Tibial nerve (tissue), 4 donors: ENCODE measurements at regions not wholly inside any gene's neighbourhood (a gene's known extent, or its start where the extent isn't known, plus 50 kb on each side); places are given as distances from the start of the nearest gene placed in this dataset.

Source experiments
- DNase-seq, 2 donors: peaks; one replicate each; pipeline ENCODE4 v3.0.0-alpha.2; 2019; ENCODE audit warnings: low spot score in 2 of 2
- H3K27ac ChIP-seq, 4 donors: fragments of 200-600 bp; sonication (generic) in 3 of 4; one replicate each; pipeline ENCODE4 v1.5.1; 2017 to 2019; ENCODE audit warnings: mild to moderate bottlenecking in 1 of 4
- H3K27me3 ChIP-seq, 2 donors: fragments of 200-600 bp; sonication (generic) in 1 of 2; one replicate each; pipeline versions ENCODE4 v1.5.1 to v1.6.0; 2017 to 2019
- H3K36me3 ChIP-seq, 3 donors: fragments of 200-600 bp; sonication (generic); one replicate each; pipeline ENCODE4 v1.5.1; 2018 to 2019
- H3K4me1 ChIP-seq, 4 donors: fragments of 200-600 bp; sonication (generic) in 3 of 4; one replicate each; pipeline ENCODE4 v1.5.1; 2017 to 2019
- H3K4me3 ChIP-seq, 4 donors: fragments of 200-600 bp; sonication (generic) in 3 of 4; one replicate each; pipeline ENCODE4 v1.5.1; 2017 to 2019; ENCODE audit warnings: mild to moderate bottlenecking in 1 of 4, moderate library complexity in 1 of 4
- H3K9me3 ChIP-seq, 4 donors: fragments of 200-600 bp; sonication (generic) in 3 of 4; one replicate each; pipeline ENCODE4 v1.5.1; 2017 to 2019
- CTCF ChIP-seq, 5 experiments: fragments of 200-600 bp in 3 of 5; fragments of 450-650 bp in 2 of 5; sonication (generic) in 3 of 5; IDR thresholded peaks; one replicate each; pipeline ENCODE4 v1.5.1; 2016 to 2019; ENCODE audit warnings: antibody characterized with exemption in 5 of 5, mild to moderate bottlenecking in 3 of 5, moderate library complexity in 2 of 5
- EP300 ChIP-seq, 2 donors: sonication (generic); formaldehyde crosslinking; IDR thresholded peaks; one replicate each; pipeline ENCODE4 v1.6.1; 2017; ENCODE audit warnings: antibody characterized with exemption in 2 of 2, mild to moderate bottlenecking in 1 of 2
- POLR2A ChIP-seq, 2 donors: fragments of 450-650 bp; IDR thresholded peaks; one replicate each; pipeline ENCODE4 v1.6.1; 2017; ENCODE audit warnings: antibody characterized with exemption in 2 of 2, mild to moderate bottlenecking in 2 of 2, moderate library complexity in 2 of 2
- WGBS, 2 donors: methylation state at CpG; one replicate each; pipeline ENCODE4 v1.1.5; 2018; 5-methylcytosine and 5-hydroxymethylcytosine counted together

DNA sequence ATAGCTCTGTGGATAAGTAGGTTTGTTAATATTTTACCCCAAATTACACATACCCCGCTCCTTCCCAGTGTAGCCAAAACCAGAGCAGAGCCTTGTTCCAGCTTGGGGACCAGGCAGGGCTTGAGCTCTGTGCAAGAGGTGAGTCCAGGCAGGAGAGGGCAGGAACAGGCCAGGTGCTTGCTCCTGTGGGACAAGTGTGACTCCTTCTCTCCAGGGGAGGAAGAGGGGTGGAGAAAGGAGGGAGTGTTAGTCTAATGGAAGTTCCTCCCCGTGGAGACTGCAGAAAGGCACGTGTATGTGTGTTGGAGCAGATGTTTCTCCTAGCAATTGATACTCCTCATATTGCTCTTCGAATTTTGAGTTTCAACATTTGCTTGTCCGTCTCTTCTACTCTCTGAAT lies 201.0 kb downstream of the FGF9 start:
- Histone ChIP-seq H3K27ac (no peak overlapping the region), H3K9me3 (no peaks in the 10 kb centered on the region), H3K36me3 (no peaks in the 10 kb centered on the region), H3K4me3 (no peak overlapping the region), H3K4me1 (no peaks in the 10 kb centered on the region), H3K27me3 (no peaks in the 10 kb centered on the region)
- no peak for TF ChIP-seq CTCF (IDR thresholded peaks at IDR 0.05)
- no peak for TF ChIP-seq POLR2A (IDR thresholded peaks at IDR 0.05)
- TF ChIP-seq EP300 (IDR thresholded peaks at IDR 0.05), result no peak
- WGBS, 2 donors, result 78 to 85% methylated on average over 5 of the region's 5 CpGs
- no peak for DNase-seq

GRCh38 chr13:21872795-21873194 lies 201.9 kb downstream of the FGF9 start:
- WGBS, 2 donors, result 59 to 64% methylated on average over 5 of the region's 5 CpGs
- Histone ChIP-seq H3K27ac (no peak overlapping the region), H3K9me3 (no peaks in the 10 kb centered on the region), H3K27me3 (no peaks in the 10 kb centered on the region), H3K4me1 (no peaks in the 10 kb centered on the region), H3K36me3 (no peaks in the 10 kb centered on the region), H3K4me3 (no peak overlapping the region)
- TF ChIP-seq EP300 (IDR thresholded peaks at IDR 0.05) (no peak), POLR2A (IDR thresholded peaks at IDR 0.05) (no peak), CTCF (IDR thresholded peaks at IDR 0.05) (no peak)
- no peak for DNase-seq

GRCh38 chr13:21875116-21875515 lies 204.2 kb downstream of the FGF9 start:
- DNase-seq, result no peak
- TF ChIP-seq POLR2A (IDR thresholded peaks at IDR 0.05), result no peak
- no peak for TF ChIP-seq EP300 (IDR thresholded peaks at IDR 0.05)
- no peak for TF ChIP-seq CTCF (IDR thresholded peaks at IDR 0.05)

DNA sequence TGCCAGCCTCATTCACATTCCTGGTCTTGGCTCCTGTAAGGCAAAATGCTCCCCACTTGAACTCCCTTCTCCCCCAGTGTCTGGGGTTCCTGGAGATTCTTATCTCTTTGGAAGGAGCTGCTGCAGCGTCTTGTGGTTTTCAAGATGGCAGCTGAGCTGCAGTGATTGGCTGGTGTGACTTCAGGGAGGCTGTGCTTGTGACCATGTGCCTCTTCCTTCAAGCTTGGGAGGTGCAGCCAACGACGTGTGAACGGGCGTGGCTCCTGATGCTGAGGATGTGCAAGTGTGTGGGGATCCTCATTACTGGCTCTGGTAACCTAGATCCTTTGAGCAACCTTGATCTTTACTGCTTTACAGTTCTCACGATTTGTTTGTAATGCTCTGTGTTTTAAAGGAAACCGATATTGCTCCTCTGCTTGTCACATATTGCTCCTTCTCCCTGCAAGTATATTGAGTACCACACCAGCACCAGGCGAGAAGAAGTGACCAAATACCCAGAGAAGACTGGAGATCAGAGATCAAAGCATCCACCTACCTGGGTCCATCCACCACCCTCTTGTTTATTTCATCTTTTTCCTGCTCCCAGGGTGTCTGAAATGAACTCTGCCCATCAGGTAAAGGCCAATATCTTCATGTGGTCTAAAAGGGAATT lies 208.5 kb downstream of the FGF9 start:
- Histone ChIP-seq H3K4me1 (no peaks in the 10 kb centered on the region), H3K27me3 (no peaks in the 10 kb centered on the region), H3K36me3 (no peaks in the 10 kb centered on the region), H3K4me3 (no peak overlapping the region), H3K27ac (no peak overlapping the region), H3K9me3 (no peaks in the 10 kb centered on the region)
- DNase-seq, result no peak
- no peak for TF ChIP-seq POLR2A (IDR thresholded peaks at IDR 0.05)
- TF ChIP-seq CTCF (IDR thresholded peaks at IDR 0.05), result no peak
- TF ChIP-seq EP300 (IDR thresholded peaks at IDR 0.05), result no peak
- 86 to 92% methylated on average over 8 of the region's 8 CpGs for WGBS, 2 donors

More at GRCh38 chr13:21875116-21875515, 204.2 kb downstream of the FGF9 start:
- H3K4me3 ChIP-seq, result no peak overlapping the region
- H3K27ac ChIP-seq, result no peak overlapping the region
- H3K9me3 ChIP-seq, result no peaks in the 10 kb centered on the region
- H3K4me1 ChIP-seq, result no peaks in the 10 kb centered on the region
- no peaks in the 10 kb centered on the region for H3K27me3 ChIP-seq
- WGBS, 2 donors, result 52% methylated on average over 9 of the region's 9 CpGs
- no peaks in the 10 kb centered on the region for H3K36me3 ChIP-seq

GRCh38 chr13:21882766-21883165 lies 211.9 kb downstream of the FGF9 start:
- TF ChIP-seq EP300 (IDR thresholded peaks at IDR 0.05) (no peak), POLR2A (IDR thresholded peaks at IDR 0.05) (no peak), CTCF (IDR thresholded peaks at IDR 0.05) (no peak)
- no peaks in the 10 kb centered on the region for H3K36me3 ChIP-seq
- H3K4me1 ChIP-seq, result no peaks in the 10 kb centered on the region
- no peak for DNase-seq
- no peak overlapping the region for H3K27ac ChIP-seq
- no peak overlapping the region for H3K4me3 ChIP-seq
- WGBS, 2 donors, result 88 to 95% methylated on average over 9 of the region's 9 CpGs
- no peaks in the 10 kb centered on the region for H3K9me3 ChIP-seq
- H3K27me3 ChIP-seq, result no peaks in the 10 kb centered on the region
